Prostate gland (tissue), 2 donors: ENCODE measurements at regions not wholly inside any gene's neighbourhood (a gene's known extent, or its start where the extent isn't known, plus 50 kb on each side); places are given as distances from the start of the nearest gene placed in this dataset.

ENCODE experiments used
- CTCF ChIP-seq, 4 experiments: fragments of 200-600 bp in 2 of 4; fragments of 450-650 bp in 2 of 4; sonication (generic) in 2 of 4; IDR thresholded peaks; 1 replicate in 3 of 4; 2 replicates in 1 of 4; pipeline ENCODE4 v1.5.1; 2016 to 2019; ENCODE audit warnings: antibody characterized with exemption in 4 of 4, mild to moderate bottlenecking in 2 of 4, moderate library complexity in 2 of 4
- POLR2A ChIP-seq: fragments of 450-650 bp; IDR thresholded peaks from one replicate; pipeline ENCODE4 v1.6.1; 2016; ENCODE audit warnings: antibody characterized with exemption, mild to moderate bottlenecking
- POLR2AphosphoS5 ChIP-seq: sonication (generic); formaldehyde crosslinking; IDR thresholded peaks from one replicate; pipeline ENCODE4 v1.6.1; 2017; ENCODE audit warnings: antibody characterized with exemption

GRCh38 chr17:33366960-33367359, 73.9 kb upstream of the ASIC2 start:
- TF ChIP-seq POLR2A, result no peak
- TF ChIP-seq CTCF (IDR thresholded peaks at IDR 0.05), result no peak
- no peak for TF ChIP-seq POLR2AphosphoS5
